Right lobe of liver (tissue), 6 donors: ENCODE measurements at regions not wholly inside any gene's neighbourhood (a gene's known extent, or its start where the extent isn't known, plus 50 kb on each side); places are given as distances from the start of the nearest gene placed in this dataset.
"Not testable (repeated sequence)": the region's sequence is repeated elsewhere in the genome, so short reads cannot be mapped to it uniquely, and the experiment has no call there.

Source experiments
- ATAC-seq, 4 donors: fragments of 200-7000 bp; cut with Tn5 transposase; one replicate each; pipeline ENCODE4 v1.9.1; 2020; ENCODE audit warnings: mild to moderate bottlenecking in 4 of 4, moderate library complexity in 4 of 4
- DNase-seq, 3 donors: peaks; one replicate each; pipeline ENCODE4 v3.0.0-alpha.2; 2020
- H3K27ac ChIP-seq, 3 donors: fragments of 200-600 bp; one replicate each; pipeline ENCODE4 v1.8.0; 2022
- H3K27me3 ChIP-seq, 2 donors: fragments of 200-600 bp; one replicate each; pipeline ENCODE4 v1.8.0; 2022
- H3K36me3 ChIP-seq, 4 donors: fragments of 200-600 bp; sonication (generic) in 1 of 4; one replicate each; pipeline versions ENCODE4 v1.5.1 to v1.8.0; 2017 to 2022; ENCODE audit warnings: control low read depth in 1 of 4
- H3K4me1 ChIP-seq, 4 donors: fragments of 200-600 bp; sonication (generic) in 1 of 4; one replicate each; pipeline versions ENCODE4 v1.5.1 to v1.8.0; 2017 to 2022; ENCODE audit warnings: control low read depth in 1 of 4
- H3K4me3 ChIP-seq, 3 donors: fragments of 200-600 bp; one replicate each; pipeline ENCODE4 v1.8.0; 2022
- H3K9me3 ChIP-seq, 4 donors: fragments of 200-600 bp; sonication (generic) in 1 of 4; one replicate each; pipeline versions ENCODE4 v1.5.1 to v1.8.0; 2017 to 2022; ENCODE audit warnings: control low read depth in 1 of 4
- CTCF ChIP-seq, 4 donors: fragments of 200-600 bp in 3 of 4; fragments of 450-650 bp in 1 of 4; IDR thresholded peaks; one replicate each; pipeline versions ENCODE4 v1.5.1 to v1.8.0; 2016 to 2022; ENCODE audit warnings: antibody characterized with exemption in 4 of 4, mild to moderate bottlenecking in 2 of 4
- POLR2A ChIP-seq: fragments of 450-650 bp; IDR thresholded peaks from one replicate; pipeline ENCODE4 v1.6.1; 2017; ENCODE audit warnings: antibody characterized with exemption, mild to moderate bottlenecking
- WGBS: methylation state at CpG from one replicate; pipeline ENCODE4 v1.1.6; 2018; ENCODE audit warnings: low coverage, low lambda C conversion rate; ENCODE audit not compliant: insufficient coverage; ENCODE audit errors: missing lambda C conversion rate; 5-methylcytosine and 5-hydroxymethylcytosine counted together
- intact Hi-C, 2 donors: fragments of 100-400 bp; cut with DNase I; formaldehyde crosslinking; loops; one replicate each; pipeline versions ENCODE4 v1.11.2 to v1.14.1; 2022
- donor health status: DM: no; HTN: yes; CAD: no.
- donor health status: DM: no; HTN: no; CAD: no.
- donor health status: DM: no; HTN: no; CAD: no.
- donor health status: DM: no; HTN: yes; CAD: no.
- donor health status: DM: no; HTN: yes; CAD: no.

DNA sequence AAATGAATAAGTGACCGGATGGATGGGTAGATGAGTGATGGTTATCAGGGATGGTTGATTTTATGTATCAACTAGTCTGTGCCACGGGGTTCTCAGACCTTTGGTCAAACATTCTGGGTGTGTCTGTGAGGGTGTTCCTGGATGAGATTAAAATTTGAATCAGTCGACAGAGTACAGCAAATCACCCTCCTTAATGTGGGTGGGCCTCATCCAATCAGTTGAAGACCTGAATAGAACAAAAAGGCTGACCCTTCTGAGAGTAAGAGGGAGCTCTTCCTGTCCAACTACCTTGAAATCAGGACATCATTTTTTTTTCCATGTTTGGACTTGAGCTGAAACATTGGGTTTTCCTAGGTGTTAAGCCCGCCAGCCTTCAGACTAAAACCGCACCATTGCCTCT lies 136.4 kb upstream of the ATXN1 start:
- 82% methylated on average over 5 of the region's 5 CpGs for WGBS
- intact Hi-C loops, result no loop called here
- no peak overlapping the region for H3K4me3 ChIP-seq
- DNase-seq (no peak), ATAC-seq (no peak)
- peaks cover 0 to 4% (median 0%) of the 10 kb centered on the region in 4 donors for H3K9me3 ChIP-seq
- no peaks in the 10 kb centered on the region for H3K36me3 ChIP-seq
- no peaks in the 10 kb centered on the region for H3K4me1 ChIP-seq
- H3K27ac ChIP-seq, result no peak overlapping the region
- H3K27me3 ChIP-seq, result no peaks in the 10 kb centered on the region
- TF ChIP-seq POLR2A (no peak), CTCF (IDR thresholded peaks at IDR 0.05) (no peak)

DNA sequence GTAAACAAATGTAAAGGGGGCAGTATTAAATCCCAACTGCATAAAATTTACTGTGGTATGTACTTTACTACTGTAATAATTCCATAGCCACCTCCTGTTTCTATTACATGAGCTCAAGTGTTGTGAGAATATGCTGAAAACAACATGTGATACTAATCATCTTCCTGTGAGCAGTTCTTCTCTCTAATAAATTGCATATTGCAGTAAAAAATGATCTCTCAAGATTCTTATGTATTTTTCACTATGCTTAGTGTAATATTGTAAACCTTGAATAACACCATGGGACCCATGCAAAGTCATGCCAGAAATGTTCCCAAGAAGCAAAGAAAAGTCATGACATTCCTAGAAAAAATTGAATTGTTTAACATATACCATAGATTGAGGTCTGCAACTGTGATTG lies 133.0 kb upstream of the ATXN1 start:
- ATAC-seq (no peak), DNase-seq (no peak)
- Histone ChIP-seq H3K36me3 (no peaks in the 10 kb centered on the region), H3K27me3 (no peaks in the 10 kb centered on the region), H3K27ac (no peak overlapping the region), H3K4me1 (no peaks in the 10 kb centered on the region), H3K4me3 (no peak overlapping the region), H3K9me3 (peaks cover 0 to 4% (median 0%) of the 10 kb centered on the region in 4 donors)
- intact Hi-C loops, result no loop called here
- TF ChIP-seq CTCF (IDR thresholded peaks at IDR 0.05) (no peak), POLR2A (no peak)

DNA sequence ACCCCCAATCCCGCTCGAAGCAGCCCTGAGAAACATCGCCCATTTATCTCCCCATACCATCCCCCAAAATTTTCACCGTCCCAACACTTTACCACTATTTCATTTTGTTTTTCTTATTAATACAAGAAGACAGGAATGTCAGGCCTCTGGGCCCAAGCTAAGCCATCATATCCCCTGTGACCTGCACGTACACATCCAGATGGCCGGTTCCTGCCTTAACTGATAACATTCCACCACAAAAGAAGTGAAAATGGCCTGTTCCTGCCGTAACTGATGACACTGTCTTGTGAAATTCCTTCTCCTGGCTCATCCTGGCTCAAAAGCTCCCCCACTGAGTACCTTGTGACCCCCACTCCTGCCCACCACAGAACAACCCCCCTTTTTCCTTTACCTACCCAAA lies 129.8 kb upstream of the ATXN1 start:
- WGBS, result 87% methylated on average over 5 of the region's 7 CpGs
- H3K4me3 ChIP-seq, H3K9me3 ChIP-seq, H3K36me3 ChIP-seq, H3K4me1 ChIP-seq, H3K27ac ChIP-seq, H3K27me3 ChIP-seq, ATAC-seq, intact Hi-C loops, DNase-seq: not testable (repeated sequence)

DNA sequence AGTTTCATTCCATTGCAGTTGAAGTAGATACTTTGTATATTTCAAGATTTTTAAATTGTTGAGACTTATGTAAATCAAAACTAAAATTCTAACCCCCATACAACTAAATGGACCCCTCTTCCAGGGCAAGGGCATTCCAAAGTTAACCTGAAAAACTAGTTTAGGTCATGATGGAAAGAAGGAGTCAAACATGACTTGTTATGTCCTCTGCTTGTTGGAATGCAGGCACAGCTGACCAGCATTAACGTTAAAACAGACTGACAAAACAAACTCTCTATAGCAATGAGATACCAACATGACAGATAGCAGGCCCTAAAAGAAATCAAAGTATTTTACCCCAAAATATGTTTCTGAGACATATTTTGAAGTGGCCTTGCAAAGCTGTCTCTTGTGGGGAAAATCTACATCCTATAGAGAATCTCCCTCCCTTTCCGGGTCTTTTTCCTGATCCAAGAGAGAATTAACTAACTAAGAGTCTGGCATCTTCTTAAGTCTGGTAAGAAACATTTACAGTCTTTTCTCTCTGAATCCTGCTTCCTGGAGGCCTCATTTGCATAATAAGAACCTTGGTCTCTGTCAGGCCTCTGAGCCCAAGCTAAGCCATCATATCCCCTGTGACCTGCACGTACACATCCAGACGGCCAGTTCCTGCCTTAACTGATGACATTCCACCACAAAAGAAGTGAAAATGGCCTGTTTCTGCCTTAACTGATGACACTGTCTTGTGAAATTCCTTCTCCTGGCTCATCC lies 124.3 kb upstream of the ATXN1 start:
- Histone ChIP-seq H3K4me1 (no peaks in the 10 kb centered on the region), H3K4me3 (no peak overlapping the region), H3K27ac (no peak overlapping the region), H3K36me3 (no peaks in the 10 kb centered on the region), H3K27me3 (no peaks in the 10 kb centered on the region), H3K9me3 (peaks cover 0 to 4% (median 0%) of the 10 kb centered on the region in 4 donors)
- TF ChIP-seq CTCF (IDR thresholded peaks at IDR 0.05), result no peak
- TF ChIP-seq POLR2A, result no peak
- no peak for ATAC-seq
- intact Hi-C loops, result no loop called here
- no peak for DNase-seq
- WGBS, result 74% methylated on average over 4 of the region's 4 CpGs

- Histone ChIP-seq H3K4me1 (no peaks in the 10 kb centered on the region), H3K4me3 (no peak overlapping the region), H3K27me3 (no peaks in the 10 kb centered on the region), H3K36me3 (no peaks in the 10 kb centered on the region), H3K27ac (no peak overlapping the region), H3K9me3 (peaks cover 0 to 4% (median 0%) of the 10 kb centered on the region in 4 donors)
- no peak for ATAC-seq
- DNase-seq, result no peak
- 59% methylated on average over 1 of the region's 1 CpG for WGBS
- TF ChIP-seq POLR2A (no peak), CTCF (IDR thresholded peaks at IDR 0.05) (no peak)
- intact Hi-C loops, result no loop called here
These were observed 123.3 kb upstream of the ATXN1 start for GRCh38 chr6:16884526-16884925.
